NCI-H774 (cell line): ENCODE measurements at regions not wholly inside any gene's neighbourhood (a gene's known extent, or its start where the extent isn't known, plus 50 kb on each side); places are given as distances from the start of the nearest gene placed in this dataset.
"Not testable (repeated sequence)": the region's sequence is repeated elsewhere in the genome, so short reads cannot be mapped to it uniquely, and the experiment has no call there.

Source experiments
- DNase-seq: peaks from one replicate; lab custom pipeline; 2025; lab: John Stamatoyannopoulos, UW

DNA sequence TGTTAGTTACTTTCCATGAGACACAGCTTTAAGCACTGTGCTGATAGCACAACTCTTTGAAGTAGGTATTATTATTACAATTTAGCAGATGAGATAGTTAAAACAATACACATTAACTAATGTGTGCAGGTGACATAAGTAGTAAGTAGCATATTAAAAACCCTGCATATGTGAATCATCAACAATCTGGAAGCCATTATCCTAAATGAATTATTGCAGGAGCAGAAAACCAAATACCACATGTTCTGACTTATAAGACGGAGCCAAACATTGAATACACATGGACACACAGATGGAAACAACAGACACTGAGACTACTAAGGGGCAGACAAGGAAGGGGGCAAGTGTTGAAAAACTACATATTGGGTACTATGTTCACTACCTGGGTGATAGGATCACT, 300.3 kb upstream of the GULP1 start:
- DNase-seq, result no peak

DNA sequence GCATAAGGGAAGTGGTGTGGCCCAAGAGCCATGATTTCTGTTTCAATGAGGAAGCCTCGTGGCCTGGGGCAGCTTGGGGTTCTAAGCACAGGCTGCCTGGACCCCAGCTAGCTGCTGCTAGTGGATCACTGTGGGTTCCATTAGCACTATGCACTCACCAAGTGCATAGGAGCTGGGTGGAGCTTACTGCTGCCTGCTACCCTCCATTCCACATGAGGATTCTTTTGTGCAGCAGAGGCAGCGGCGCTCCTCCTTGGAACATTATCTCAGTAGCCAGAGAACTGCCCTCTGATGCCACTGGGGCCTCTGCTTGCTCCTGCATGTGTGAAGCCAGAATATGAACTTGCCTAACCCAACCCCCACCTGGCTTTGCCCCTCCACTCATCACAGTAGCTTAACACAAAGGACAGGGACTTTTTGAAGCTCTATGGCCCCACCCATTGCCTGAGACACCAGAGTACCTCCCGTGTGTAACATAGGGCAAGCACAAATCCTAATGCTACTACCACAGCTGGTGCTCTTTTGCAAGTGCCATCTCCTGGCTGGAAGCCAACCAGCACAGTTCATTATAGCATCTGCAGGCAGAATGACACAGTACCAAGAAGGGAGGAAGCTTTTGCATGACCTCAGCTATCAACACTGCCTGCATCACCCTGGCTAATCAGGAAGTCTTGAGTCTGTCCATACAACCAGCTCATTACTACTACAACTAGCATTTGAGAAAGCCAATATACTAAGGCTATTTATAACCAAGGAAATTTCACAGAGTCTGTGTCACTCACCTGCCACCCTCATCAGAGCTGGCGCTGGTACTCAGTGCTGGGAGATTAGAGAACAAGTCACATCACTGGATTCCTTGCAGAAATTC, 297.0 kb upstream of the GULP1 start:
- DNase-seq, result no peak

DNA sequence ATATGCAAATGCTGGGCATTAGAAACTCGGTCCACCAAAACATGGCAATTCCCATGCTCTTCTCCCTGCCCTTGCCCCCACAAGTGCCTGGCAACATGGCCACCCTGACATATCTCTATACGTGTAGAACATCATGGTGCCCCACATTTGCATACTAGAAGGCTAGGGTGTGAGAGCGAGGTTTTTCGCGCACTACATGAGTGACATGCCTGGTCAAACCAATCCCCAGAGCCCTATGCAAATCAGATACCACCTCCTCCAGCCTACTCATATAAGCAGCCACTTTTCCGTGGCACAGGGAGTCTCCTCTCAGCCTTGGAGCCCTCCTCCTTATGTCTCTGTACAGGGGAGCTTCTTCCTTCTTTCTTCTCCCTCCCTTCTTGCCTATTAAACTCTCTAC, 296.1 kb upstream of the GULP1 start:
- DNase-seq, result no peak

DNA sequence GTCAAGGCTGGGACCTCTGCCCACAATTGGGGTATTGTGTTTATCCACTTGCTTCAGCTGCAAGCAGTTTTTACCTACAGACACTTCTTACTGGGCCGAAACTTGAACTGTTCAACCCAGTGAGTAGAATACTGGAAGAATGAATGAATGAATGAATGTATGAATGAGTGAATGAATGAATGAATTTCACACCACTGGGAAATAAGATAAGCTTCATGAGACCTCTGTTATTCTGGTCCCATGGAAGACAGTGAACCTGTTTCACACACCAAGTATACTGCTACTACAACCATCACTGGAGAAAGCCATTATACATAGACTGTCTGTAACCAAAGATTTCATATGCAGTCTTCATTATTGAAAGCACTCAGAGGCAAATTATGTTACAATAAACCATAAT, 295.0 kb upstream of the GULP1 start:
- DNase-seq, result no peak

DNA sequence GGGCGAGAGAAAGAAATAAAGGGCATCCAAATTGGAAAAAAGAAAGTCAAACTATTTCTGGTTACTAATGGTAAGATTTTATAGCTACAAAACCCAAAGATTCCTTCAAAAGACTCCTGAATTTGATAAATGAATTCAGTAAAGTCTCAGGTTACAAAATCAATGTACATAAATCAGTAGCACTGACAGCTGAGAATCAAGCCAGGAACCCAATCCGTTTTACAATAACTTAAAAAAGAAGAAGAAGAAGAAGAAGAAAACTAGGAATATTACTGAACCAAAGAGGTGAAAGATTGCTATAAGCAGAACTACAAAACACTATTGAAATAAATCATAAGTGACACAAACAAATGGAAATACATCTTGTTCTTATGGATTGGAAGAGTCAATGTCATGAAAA, 291.5 kb upstream of the GULP1 start:
- no peak for DNase-seq

DNA sequence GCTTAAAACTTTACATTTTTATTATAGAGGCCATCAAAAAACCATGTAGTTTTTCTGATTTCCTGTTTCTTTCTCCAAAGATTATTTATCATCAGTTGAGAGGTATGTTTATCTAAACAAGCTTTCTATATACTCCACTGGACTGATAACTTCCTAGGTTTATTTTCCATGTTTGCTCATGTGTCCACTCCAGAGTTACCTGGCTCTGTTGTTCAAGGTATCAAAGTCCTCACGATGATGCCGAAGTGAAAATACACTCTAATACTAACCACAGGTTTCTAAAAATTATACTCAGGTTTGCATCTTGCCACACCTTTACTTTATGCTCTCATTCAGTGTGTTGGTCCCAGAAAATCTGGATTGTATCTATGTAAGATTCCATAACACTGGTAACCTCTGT, 287.9 kb upstream of the GULP1 start:
- no peak for DNase-seq

DNA sequence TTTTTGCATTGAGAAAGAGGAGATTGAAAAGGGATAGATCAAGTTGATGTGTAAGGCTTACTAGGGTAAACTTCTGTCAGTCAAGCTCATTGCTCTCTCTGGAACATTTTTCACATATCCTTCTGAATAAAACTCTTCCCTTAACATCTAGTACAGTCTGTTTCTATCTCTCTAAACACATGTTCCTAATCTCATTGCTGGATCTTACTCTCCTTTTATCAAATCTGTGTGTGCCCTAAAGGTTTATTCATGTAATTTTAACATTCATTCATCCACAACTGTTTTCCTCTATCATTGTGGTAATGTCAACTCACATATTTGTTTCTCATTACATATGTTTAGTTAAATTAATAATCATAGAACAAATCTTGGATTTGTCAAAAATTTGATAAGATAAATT, 277.9 kb upstream of the GULP1 start:
- no peak for DNase-seq

DNA sequence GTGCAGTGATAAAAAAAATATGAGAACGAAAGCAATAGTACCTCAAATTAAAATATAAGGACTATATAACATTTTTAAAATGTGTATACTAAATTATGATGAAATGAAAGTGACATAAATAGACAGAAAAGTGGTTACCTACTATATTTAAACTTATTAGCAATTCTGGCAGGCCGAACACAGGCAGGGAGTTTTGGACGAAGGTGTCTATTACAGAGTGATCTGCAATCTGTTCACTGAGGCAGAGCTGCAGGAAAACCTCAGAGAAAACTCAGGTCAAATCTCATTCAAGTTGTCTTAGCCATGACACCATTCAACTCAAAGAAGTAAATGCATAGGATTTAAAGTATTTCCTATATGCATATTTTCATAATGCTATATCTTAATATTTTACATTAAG, 274.8 kb upstream of the GULP1 start:
- DNase-seq, result no peak

DNA sequence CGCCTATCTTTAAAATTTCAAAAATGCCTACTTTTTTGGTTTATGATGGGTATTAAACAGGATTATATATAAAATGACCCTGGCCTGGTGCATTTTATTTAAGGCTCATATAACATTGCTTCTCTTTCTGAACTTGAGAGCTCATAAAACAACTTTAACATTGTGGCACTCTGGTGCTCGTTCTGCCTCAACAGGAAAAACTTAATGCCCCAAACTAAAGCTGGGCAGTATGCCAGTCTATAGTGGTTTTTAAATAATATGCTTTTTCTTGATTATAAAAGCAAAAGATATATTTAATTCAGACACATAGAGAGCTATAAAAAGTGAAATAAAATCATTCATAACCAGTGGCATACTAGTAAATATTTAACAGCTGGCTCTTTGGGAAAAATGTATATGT, 269.3 kb upstream of the GULP1 start:
- no peak for DNase-seq

DNA sequence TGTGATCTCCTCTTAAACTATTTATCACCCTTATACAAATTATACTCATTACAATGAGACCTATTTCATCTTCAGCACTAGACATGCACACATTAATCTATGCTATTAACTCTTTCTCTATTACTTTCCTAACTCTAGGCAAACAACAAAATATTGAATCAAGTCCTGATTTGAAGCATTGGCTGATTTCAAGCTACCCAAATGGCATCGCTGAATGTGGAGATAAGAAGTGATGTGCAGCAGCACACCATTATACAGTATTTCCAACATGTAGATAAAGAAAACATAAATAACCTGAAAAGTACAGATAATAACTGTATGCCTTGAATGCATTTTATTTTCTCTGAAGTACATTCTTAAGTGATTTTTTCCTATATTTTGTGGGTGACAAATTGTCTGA, 268.6 kb upstream of the GULP1 start:
- DNase-seq, result no peak

DNA sequence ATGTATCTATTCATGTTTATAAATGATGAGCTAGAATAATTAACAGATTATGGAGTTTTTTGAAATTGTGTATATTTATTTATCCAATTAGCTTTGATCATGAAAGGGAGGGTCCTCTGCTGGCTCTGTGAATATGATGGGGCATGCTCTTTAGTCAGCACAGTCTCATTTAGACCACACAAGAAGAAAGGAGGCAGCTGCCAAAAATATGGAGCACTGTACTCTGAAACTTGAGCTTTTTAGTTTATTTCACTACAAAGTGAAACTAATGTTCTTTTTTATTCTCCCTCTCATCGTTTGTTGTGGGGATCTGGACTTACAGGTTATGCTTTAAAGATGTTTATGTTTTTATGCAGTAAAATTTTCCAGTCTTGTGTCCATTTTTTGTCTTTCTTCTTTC, 266.9 kb upstream of the GULP1 start:
- no peak for DNase-seq

DNA sequence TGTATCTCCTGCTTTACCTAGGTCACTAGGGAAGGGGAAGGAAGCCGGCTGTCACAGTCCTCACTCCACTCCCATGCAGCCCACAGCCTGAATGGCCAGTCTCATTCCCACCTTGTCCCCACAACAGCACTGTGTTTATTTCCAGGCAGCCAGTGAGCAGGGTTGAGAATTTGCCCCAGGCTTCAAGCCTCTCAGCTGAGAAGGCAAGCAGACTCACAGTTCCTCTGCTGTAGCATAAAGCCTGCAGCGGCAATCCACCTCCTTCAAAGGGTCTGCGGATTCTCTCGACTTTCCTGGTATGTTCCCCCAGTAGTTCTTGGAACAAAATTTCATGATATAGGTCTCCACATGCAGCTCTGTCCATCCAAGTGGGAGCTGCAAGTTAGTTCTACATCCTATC, 262.9 kb upstream of the GULP1 start:
- no peak for DNase-seq

DNA sequence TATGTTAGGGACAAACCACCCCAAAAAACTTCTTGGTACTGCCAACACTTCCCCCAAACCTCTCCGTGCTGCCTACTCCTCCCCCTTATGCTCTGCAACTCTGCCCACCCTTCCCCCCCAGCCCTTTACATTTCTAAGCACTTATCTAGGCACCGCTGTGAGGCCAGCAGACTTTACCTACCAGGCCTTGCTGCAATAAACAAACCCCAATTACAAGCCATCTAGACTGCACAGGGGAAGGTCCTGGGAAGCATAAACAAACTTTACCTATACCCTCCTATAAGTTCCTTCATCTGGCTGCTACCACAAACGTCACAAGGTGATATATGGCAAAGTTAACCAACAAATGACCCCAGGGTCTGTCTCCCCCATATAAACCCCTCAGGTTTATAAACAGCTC, 259.4 kb upstream of the GULP1 start:
- DNase-seq, result no peak

DNA sequence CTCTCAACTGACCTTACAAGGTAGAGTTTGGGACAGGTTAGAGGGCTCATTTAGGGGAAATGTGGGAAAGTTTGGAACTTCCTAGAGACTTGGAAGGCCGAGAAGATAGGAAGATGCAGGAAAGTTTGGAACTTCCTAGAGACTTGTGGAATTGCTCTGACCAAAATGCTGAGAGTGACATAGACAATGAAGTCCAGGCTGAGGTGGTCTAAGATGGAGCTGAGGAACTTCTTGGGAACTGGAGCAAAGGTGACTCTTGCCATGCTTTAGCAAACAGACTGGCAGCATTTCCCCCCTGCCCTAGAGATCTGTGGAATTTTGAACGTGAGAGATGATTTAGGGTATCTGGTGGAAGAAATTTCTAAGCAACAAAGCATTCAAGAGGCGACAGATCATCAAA, 258.9 kb upstream of the GULP1 start:
- no peak for DNase-seq

DNA sequence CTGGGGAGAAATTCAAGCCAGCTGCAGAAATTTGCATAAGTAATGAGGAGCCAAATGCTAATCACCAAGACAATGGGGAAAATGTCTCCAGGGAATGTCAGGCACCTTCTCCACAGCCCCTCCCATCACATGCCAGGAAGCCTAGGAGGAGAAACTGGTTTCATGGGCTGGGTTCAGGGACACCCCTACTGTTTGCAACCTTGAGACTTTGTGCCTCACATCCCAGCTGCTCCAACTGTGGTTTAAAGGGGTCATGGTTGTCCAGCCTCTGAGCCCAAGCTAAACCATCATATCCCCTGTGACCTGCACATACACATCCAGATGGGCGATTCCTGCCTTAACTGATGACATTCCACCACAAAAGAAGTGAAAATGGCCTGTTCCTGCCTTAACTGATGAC, 258.4 kb upstream of the GULP1 start:
- not testable (repeated sequence) for DNase-seq

DNA sequence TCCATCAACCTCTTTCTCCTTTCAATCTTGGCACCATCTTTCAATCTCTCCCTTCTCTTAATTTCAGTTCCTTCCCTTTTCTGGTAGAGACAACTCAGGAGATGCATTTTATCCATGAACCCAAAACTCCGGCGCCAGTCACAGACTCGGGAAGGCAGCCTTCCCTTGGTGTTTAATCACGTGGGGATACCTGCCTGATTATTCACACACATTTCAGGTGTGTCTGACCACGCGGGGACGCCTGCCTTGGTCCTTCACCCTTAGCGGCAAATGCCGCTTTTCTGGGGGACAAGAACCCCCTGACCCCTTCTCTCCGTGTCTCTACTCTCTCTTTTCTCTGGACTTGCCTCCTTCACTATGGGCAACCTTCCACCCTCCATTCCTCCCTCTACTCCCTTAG, 257.6 kb upstream of the GULP1 start:
- DNase-seq, result not testable (repeated sequence)

DNA sequence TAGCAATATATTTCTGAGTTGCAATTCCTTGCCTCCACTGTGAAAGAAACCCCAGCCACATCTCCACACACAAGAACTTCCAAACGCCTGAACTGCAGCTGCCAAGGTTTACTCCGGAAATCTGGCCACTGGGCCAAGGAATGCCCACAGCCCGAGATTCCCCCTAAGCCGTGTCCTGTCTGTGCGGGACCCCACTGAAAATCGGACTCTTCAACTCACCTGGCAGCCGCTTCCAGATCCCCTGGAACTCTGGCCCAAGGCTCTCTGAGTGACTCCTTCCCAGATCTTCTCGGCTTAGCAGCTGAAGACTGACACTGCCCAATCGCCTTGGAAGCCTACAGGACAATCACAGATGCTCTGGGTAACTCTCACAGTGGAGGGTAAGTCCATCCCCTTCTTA, 256.3 kb upstream of the GULP1 start:
- DNase-seq, result not testable (repeated sequence)

DNA sequence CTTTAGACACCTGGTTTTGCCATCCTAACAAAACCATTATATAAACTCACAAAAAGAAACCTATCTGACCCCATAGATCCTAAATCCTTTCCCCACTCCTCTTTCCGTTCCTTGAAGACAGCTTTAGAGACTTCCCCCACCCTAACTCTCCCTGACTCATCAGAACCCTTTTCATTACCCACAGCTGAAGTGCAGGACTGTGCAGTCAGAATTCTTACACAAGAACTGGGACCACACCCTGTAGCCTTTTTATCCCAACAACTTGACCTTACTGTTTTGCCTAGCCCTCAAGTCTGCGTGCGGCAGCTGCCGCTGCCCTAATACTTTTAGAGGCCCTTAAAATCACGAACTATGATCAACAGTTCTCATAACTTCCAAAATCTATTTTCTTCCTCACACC, 254.9 kb upstream of the GULP1 start:
- DNase-seq, result not testable (repeated sequence)

DNA sequence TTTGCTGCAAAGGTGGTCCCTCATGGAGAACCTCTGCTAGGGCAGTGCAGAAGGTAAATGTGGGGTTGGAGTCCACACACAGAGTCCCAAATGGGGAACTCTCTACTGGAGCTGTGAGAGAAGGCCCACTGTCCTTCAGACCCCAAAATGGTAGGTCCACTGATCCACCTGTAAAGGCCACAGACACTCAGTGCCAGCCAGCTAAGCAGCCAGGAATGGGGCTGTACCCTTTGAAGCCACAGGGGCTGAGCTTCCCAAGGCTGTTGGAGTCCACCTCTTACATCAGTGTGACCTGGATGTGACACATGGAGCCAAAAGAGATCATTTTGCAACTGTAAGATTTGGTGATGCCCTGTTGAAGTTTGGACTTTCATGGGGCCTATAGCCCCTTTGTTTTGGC, 252.4 kb upstream of the GULP1 start:
- DNase-seq, result no peak

DNA sequence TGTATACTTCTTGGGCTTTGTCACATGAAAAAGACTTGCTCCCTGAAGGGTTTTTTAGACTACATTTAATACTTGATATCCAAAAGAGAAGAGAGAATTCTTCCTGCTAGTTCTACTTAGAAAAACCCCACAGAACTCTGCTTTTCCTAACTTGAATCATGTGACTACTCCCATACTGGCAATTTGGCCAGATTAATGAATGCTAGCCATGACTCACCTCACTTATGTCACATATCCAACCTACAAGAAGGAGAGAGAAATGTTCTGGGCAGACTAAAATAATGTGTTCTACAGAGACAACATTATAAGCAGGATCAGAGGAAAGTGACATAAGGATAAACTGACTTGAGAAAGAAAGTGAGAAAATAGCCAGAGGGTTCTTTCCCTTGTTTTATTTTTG, 249.3 kb upstream of the GULP1 start:
- DNase-seq, result no peak

DNA sequence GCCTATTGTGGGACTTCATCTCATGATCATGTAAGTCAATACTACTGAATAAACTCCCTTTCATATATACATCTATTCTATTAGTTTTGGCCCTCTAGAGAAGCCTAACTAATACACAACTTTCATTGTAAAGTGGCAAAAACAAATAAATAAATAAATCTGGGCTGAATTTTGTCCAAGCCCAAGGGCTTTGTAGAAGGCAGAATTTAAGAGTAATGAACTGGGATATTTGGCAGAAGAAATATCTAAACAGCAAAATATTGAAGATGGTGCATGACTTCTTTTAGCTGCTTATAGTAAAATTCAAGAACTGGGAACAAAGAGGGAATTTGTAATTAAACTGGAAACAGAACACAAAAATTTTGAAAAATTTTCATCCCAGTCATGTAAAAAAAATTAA, 246.7 kb upstream of the GULP1 start:
- DNase-seq, result no peak

DNA sequence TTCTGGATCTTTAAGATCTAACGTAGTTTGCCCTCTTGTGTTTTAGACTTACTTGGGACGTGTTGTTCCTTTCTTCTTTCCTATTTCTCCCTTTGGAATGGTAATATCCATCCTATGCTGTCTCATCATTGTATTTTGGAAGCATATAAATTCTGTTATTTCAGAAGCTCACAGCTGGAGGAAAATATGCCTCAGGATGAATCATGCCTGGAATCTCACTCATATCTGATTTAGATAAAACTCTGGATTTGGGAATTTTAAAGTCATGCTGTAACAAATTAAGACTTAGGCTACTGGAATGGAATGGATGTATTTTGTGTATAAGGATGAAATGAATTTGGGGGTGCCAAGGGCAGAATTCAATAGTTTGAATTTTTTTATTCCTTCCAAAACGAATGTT, 245.2 kb upstream of the GULP1 start:
- no peak for DNase-seq

DNA sequence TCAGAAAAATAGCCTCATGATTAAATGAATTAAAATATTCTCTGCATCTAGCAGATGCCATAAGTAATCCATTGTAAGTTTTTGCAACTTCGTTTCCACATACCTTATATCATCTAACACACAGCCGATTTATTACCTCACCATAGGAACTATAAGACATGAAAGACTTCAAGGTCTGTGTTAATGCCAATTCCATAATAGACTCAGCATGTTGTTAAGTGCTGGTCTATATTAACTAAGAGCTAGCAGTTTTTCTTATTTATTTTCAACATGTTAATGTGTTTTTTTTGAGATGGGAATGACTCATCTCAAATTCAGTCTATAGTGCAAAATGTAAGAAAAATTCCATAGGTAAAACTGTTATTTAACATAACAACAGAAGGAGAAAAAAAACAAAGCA, 243.9 kb upstream of the GULP1 start:
- no peak for DNase-seq

DNA sequence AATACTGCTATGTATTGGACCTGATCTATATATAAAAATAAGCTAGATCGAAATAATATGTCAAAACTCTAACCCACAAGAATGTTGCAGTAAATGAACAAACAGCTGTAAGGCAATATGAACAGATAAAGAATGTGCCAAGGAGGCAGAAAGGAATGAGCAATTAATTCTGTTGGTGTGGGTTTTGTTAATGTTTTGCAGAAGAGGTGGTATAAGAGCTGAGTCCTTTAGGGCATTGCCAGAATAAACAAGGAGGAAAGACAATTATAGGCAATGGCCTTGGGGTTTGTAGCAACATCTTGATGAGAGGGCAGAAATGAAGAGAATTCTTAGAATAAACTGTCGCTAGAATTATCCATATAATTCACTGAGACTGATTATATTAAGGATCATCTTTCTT, 240.9 kb upstream of the GULP1 start:
- DNase-seq, result no peak
